Ectodermal cell (in vitro differentiated cells): ENCODE measurements at regions not wholly inside any gene's neighbourhood (a gene's known extent, or its start where the extent isn't known, plus 50 kb on each side); places are given as distances from the start of the nearest gene placed in this dataset.

ENCODE experiments used
- H3K27ac ChIP-seq: 2 replicates; pipeline ENCODE4 v1.7.0; 2013; ENCODE audit warnings: mild to moderate bottlenecking, low read depth, low read length; ENCODE audit not compliant: insufficient read depth, poor library complexity, severe bottlenecking
- H3K27me3 ChIP-seq: 2 replicates; pipeline ENCODE4 v1.7.0; 2013; ENCODE audit warnings: mild to moderate bottlenecking, low read length; ENCODE audit not compliant: insufficient read depth, control insufficient read depth, poor library complexity, severe bottlenecking
- H3K36me3 ChIP-seq: one replicate; pipeline ENCODE4 v1.7.0; 2013; ENCODE audit warnings: low read length; ENCODE audit not compliant: control insufficient read depth, insufficient read depth
- H3K4me1 ChIP-seq: one replicate; pipeline ENCODE4 v1.7.0; 2013; ENCODE audit warnings: low read length; ENCODE audit not compliant: control insufficient read depth, insufficient read depth
- H3K4me3 ChIP-seq: 2 replicates; pipeline ENCODE4 v1.7.0; 2013; ENCODE audit warnings: low read depth, low read length, control low read depth; ENCODE audit not compliant: insufficient read depth
- H3K9me3 ChIP-seq: 2 replicates; pipeline ENCODE4 v1.7.0; 2013; ENCODE audit warnings: mild to moderate bottlenecking, low read length, moderate library complexity; ENCODE audit not compliant: control insufficient read depth
- WGBS, 2 experiments: methylation state at CpG; one replicate each; pipeline ENCODE4 v1.1.7; 2013; ENCODE audit warnings: missing lambda C conversion rate in 2 of 2; 5-methylcytosine and 5-hydroxymethylcytosine counted together

DNA sequence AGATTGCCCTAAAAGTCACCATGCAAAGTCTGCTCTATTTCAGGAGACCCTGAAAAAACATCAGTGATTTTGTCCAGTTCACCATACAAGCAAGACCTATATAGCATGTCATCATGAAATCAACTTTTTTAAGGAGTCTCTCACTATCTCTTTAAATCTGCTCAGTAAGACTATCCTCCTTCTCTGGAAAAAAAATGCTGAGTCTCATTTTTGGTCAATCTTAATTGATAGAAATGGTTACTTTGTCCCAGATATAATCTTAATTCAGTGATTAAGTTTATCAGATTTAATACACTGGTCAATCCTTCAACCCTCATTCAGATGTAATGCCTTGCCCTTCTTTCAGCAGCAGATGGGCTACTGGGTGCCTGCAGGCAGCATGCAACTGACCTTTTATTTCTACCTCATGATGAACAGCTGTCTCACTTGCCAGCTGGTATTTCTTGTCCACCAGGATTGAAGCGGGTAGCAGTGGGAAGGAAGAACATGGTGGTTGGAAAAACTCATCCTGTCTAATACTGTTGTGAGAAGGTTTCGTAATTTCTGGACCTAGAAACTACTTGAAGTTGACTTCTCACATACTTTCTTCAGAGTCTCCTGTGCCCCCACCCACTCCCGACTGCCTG lies 375.3 kb downstream of the DNAH5 start:
- 94% methylated on average over 3 of the region's 3 CpGs for WGBS, 2 experiments
- no peaks in the 10 kb centered on the region for H3K36me3 ChIP-seq
- no peak overlapping the region for H3K27ac ChIP-seq
- H3K4me3 ChIP-seq = no peak overlapping the region
- no peaks in the 10 kb centered on the region for H3K4me1 ChIP-seq
- no peaks in the 10 kb centered on the region for H3K27me3 ChIP-seq
- no peaks in the 10 kb centered on the region for H3K9me3 ChIP-seq

DNA sequence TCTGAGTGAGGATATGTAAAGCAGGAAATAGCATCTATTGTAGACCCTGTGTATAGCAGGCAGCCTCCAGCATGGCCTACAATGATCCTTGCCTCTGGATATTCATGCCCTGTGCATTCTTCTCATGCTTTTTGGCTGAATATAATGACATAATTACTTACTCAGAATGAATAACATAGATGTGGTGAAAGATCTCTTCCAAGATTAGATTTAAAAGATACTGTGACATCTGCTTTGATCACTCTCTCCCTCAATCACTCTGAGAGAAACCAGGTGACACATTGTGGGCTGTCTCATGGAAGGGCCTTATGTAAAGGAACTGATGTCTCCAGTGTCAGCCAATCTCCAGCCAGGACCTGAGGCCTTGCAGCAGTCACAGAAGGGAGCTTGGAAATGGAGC lies 376.7 kb downstream of the DNAH5 start:
- Histone ChIP-seq H3K27me3 (no peaks in the 10 kb centered on the region), H3K9me3 (no peaks in the 10 kb centered on the region), H3K4me1 (no peaks in the 10 kb centered on the region), H3K27ac (no peak overlapping the region), H3K4me3 (no peak overlapping the region), H3K36me3 (no peaks in the 10 kb centered on the region)

DNA sequence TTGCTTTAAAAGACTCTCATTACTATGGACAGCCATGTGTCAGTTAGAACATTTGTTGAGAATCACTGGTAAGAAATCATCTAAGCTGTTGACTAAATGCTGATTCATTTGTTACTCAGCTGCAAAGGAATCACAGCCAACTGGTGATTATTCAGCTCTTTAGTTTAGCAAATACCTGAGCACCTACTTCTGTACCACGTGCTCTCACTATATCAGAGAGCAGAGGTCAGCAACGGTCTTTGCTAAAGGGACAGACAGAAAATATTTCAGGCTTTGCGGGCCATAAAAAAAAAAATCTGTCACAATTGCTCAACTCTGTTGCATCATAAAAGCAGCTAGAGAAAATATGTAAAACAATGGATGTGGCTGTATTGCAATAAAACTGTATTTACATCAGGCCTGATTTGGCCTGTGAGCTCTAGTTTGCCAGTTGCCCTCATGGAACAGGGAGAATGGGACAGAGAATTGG lies 377.6 kb downstream of the DNAH5 start:
- H3K4me3 ChIP-seq = no peak overlapping the region
- no peaks in the 10 kb centered on the region for H3K4me1 ChIP-seq
- H3K27ac ChIP-seq = no peak overlapping the region
- no peaks in the 10 kb centered on the region for H3K36me3 ChIP-seq
- H3K9me3 ChIP-seq = no peaks in the 10 kb centered on the region
- 89 to 100% methylated on average over 3 of the region's 3 CpGs for WGBS, 2 experiments
- H3K27me3 ChIP-seq = no peaks in the 10 kb centered on the region

DNA sequence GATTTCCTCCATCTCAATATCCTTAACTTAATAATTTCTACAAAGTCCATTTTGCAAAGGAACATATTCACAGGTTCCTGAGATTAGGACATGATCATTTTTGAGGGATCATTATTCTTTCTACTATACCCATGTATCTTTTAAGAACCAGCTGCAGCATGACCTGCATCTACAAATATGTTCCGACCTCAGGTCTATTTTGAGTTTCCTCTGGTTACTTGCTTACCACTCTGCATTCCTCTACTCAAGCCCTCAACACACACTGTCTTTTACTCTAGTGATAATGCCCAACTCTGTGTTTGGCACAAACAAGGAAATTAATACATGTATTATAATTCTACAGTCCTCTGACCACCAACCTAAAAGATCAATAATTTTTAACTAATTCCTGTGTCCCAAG lies 386.1 kb downstream of the DNAH5 start:
- Histone ChIP-seq H3K27ac (no peak overlapping the region), H3K27me3 (no peaks in the 10 kb centered on the region), H3K4me3 (no peak overlapping the region), H3K9me3 (no peaks in the 10 kb centered on the region), H3K36me3 (no peaks in the 10 kb centered on the region), H3K4me1 (no peaks in the 10 kb centered on the region)
- 89 to 96% methylated on average over 1 of the region's 1 CpG for WGBS, 2 experiments

DNA sequence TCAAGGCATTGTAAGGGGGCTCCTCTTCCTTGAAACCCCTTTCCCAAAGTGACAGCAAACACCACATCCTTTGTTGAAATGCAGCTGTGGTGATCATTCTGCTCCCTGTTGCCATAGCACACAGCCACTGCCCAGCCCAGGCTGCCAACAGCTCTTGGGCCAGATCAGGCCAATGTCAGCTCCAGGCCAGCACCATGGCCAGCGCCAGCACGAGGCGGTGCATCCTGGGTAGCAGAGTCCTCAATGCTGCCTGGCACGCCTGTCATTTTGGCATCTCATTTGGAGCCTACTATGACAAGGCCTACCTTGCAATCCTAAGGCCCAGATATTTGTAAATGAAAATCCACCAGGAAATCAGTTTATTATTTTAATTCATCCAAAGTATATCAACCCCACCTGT lies 390.6 kb downstream of the DNAH5 start:
- Histone ChIP-seq H3K4me1 (no peaks in the 10 kb centered on the region), H3K27me3 (no peaks in the 10 kb centered on the region), H3K27ac (no peak overlapping the region), H3K4me3 (no peak overlapping the region), H3K9me3 (no peaks in the 10 kb centered on the region), H3K36me3 (no peaks in the 10 kb centered on the region)
- 36 to 41% methylated on average over 4 of the region's 4 CpGs for WGBS, 2 experiments

DNA sequence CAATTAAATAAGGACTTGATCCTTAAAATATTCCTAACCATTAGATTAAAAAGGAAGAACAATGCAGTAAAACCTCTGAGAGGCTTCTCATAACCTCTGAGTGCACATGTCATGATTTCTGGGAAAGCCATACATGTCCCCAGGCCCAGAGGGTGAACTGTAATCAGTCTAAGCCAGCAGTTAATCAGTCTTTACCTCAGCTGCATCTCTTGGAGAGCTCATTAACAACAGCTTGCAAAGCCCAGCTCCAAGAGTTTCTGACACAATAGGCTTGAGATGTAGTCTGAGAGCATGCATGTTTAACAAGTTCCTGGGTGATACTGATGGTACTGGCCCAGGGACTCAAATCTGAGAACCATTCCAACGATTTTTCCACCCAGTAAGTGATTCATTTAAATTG lies 392.1 kb downstream of the DNAH5 start:
- WGBS, 2 experiments = 77 to 79% methylated on average over 1 of the region's 1 CpG
- no peaks in the 10 kb centered on the region for H3K9me3 ChIP-seq
- no peaks in the 10 kb centered on the region for H3K4me1 ChIP-seq
- H3K27ac ChIP-seq = no peak overlapping the region
- H3K36me3 ChIP-seq = no peaks in the 10 kb centered on the region
- H3K27me3 ChIP-seq = no peaks in the 10 kb centered on the region
- H3K4me3 ChIP-seq = no peak overlapping the region

DNA sequence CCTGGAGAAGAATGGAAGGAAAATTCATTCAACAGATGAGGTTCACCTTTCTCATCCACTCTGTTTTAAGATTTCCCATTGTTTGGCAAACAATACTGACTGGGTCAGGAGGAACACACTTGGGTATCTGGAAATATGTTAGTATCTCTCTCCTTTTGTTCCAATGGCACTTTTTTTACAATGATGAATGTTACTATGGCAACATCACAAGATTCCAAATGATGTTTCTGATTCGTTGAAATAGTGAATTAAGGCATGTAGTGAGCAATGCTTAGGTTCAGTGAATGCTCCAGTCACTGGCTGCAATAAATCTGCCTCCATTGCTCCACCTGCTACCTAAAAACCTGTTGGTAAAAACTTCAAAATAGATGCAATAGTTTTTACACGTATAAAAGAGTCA lies 392.8 kb downstream of the DNAH5 start:
- Histone ChIP-seq H3K27me3 (no peaks in the 10 kb centered on the region), H3K36me3 (no peaks in the 10 kb centered on the region), H3K27ac (no peak overlapping the region), H3K4me1 (no peaks in the 10 kb centered on the region), H3K9me3 (no peaks in the 10 kb centered on the region), H3K4me3 (no peak overlapping the region)
- WGBS, 2 experiments = 72 to 80% methylated on average over 2 of the region's 2 CpGs

DNA sequence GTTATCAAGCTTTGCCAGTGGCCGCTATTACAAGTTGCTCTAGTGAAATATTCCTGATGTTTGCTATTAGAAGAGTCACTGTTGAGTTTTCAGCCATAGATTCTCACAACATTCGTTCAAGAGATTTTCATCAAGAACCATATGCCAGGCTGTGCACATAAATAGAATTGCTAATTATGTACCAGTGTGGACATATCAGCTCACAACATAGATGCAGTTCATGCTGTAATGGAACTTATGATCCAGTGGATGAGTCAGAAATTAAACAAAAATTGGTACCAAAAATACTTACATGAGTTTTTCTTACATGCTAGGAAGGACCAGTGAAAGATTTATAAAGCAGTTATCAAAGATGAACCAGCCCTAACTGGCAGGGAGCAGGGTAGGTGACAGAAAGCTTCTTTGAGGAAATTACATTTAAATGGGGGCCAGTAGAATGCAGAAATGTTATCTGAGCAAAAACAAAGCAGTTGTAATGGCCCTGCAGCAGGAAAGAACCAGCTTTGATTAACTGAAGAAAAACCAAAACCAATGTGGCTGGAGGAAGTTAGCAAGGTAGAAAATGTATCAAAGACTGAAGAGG lies 404.2 kb downstream of the DNAH5 start:
- Histone ChIP-seq H3K4me1 (no peaks in the 10 kb centered on the region), H3K4me3 (no peak overlapping the region), H3K9me3 (no peaks in the 10 kb centered on the region), H3K36me3 (no peaks in the 10 kb centered on the region), H3K27ac (no peak overlapping the region), H3K27me3 (no peaks in the 10 kb centered on the region)
- 86 to 90% methylated on average over 2 of the region's 2 CpGs for WGBS, 2 experiments

DNA sequence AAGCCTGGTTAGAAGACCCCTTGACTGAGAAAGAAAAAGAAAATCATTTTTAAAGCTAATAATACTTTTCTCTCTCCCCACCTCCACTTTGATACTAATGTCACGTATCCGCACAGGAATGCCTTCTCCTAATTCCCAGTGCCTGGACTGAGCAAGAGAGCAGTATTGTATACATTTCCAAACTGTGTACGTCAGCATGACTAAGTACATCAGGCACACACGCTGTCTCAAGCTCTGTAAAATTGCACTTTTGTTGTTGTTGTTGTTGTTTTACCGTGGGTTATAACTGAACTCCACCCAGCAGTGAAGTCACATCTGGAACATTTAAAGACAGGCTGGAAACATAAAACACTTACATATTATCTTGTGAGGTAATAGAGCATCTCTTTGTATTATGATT lies 407.6 kb downstream of the DNAH5 start:
- H3K4me1 ChIP-seq = no peaks in the 10 kb centered on the region
- H3K9me3 ChIP-seq = no peaks in the 10 kb centered on the region
- WGBS, 2 experiments = 94 to 96% methylated on average over 5 of the region's 5 CpGs
- H3K4me3 ChIP-seq = no peak overlapping the region
- no peak overlapping the region for H3K27ac ChIP-seq
- H3K27me3 ChIP-seq = no peaks in the 10 kb centered on the region
- H3K36me3 ChIP-seq = no peaks in the 10 kb centered on the region

DNA sequence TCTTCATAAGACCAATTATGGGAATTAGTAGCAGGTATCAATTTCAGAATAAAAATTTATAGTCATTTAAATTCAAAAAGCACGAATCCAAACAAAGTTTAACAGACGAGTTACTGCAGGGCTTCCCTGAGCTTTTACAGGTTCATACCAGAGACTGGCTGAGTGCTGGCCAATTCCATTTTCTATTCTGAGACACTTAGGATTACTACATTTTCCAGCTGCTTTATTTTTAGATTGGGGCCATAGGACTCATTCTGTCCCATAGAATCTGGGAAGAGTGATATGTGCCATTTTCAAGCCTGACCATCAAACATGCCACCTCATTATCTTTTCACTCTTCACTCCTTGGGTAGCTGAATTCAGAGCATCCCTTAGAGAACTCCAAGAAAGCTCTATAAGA lies 410.7 kb downstream of the DNAH5 start:
- Histone ChIP-seq H3K9me3 (no peaks in the 10 kb centered on the region), H3K27me3 (no peaks in the 10 kb centered on the region), H3K4me3 (no peak overlapping the region), H3K27ac (no peak overlapping the region), H3K4me1 (no peaks in the 10 kb centered on the region), H3K36me3 (no peaks in the 10 kb centered on the region)
- WGBS, 2 experiments = 89 to 95% methylated on average over 2 of the region's 2 CpGs

DNA sequence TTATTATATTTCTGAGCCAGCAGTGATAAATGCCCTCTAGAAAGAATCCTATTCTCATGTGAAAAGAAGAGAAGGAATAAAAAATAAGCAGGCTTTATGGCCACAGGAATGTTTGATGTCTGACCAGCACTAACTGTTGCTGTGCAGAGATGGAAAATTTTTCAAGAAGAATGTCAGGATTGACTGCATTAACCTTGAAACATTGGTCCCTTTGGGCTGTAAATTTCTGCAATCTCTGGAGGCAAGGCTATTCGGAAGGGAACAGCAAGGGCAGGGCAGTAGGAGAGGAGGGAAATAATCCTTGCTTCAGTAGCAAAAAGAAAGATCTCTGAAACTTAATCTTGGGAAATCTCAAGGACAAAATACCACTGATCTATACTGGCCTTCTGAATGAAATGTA lies 415.2 kb downstream of the DNAH5 start:
- Histone ChIP-seq H3K4me3 (no peak overlapping the region), H3K27me3 (no peaks in the 10 kb centered on the region), H3K36me3 (no peaks in the 10 kb centered on the region), H3K27ac (no peak overlapping the region), H3K9me3 (no peaks in the 10 kb centered on the region), H3K4me1 (no peaks in the 10 kb centered on the region)
- WGBS, 2 experiments = 86 to 87% methylated on average over 1 of the region's 1 CpG
